HFF-Myc (cell line): ENCODE measurements at regions not wholly inside any gene's neighbourhood (a gene's known extent, or its start where the extent isn't known, plus 50 kb on each side); places are given as distances from the start of the nearest gene placed in this dataset.

Experiments used
- DNase-seq: peaks from one replicate; pipeline ENCODE4 v3.0.0-alpha.2; 2011; ENCODE audit warnings: low read depth; ENCODE audit errors: extremely low read depth
- H3K4me3 ChIP-seq: replicated peaks from 2 replicates; pipeline ENCODE4 v1.5.1; 2011; ENCODE audit warnings: low read depth, mild to moderate bottlenecking, control low read depth, low read length
- TF ChIP-seq, protein P1 (sequence below): IDR thresholded peaks from 2 replicates; pipeline ENCODE4 v1.5.1; 2012; ENCODE audit warnings: mild to moderate bottlenecking, low read depth, low read length, control low read depth; ENCODE audit errors: missing control alignments

DNA sequence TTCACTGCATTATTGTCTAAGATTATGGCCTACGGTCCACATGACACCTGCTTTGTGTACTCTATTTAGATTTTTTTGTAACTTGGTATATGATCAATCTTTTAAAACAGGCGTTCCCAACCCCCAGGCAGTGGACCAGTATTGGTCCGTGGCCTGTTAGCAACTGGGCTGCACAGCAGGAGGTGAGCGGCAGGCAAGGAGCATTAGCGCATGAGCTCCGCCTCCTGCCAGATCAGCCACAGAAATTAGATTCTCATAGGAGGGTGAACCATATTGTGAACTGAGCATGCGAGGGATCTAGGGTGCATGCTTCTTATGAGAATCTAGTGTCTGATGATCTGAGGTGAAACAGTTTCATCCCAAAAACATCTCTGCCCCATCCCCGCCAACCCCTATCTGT, 228.4 kb upstream of the NR5A2 start:
- no peak for DNase-seq
- TF ChIP-seq, protein P1, sequence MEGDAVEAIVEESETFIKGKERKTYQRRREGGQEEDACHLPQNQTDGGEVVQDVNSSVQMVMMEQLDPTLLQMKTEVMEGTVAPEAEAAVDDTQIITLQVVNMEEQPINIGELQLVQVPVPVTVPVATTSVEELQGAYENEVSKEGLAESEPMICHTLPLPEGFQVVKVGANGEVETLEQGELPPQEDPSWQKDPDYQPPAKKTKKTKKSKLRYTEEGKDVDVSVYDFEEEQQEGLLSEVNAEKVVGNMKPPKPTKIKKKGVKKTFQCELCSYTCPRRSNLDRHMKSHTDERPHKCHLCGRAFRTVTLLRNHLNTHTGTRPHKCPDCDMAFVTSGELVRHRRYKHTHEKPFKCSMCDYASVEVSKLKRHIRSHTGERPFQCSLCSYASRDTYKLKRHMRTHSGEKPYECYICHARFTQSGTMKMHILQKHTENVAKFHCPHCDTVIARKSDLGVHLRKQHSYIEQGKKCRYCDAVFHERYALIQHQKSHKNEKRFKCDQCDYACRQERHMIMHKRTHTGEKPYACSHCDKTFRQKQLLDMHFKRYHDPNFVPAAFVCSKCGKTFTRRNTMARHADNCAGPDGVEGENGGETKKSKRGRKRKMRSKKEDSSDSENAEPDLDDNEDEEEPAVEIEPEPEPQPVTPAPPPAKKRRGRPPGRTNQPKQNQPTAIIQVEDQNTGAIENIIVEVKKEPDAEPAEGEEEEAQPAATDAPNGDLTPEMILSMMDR = no peak
- H3K4me3 ChIP-seq = no peak overlapping the region

DNA sequence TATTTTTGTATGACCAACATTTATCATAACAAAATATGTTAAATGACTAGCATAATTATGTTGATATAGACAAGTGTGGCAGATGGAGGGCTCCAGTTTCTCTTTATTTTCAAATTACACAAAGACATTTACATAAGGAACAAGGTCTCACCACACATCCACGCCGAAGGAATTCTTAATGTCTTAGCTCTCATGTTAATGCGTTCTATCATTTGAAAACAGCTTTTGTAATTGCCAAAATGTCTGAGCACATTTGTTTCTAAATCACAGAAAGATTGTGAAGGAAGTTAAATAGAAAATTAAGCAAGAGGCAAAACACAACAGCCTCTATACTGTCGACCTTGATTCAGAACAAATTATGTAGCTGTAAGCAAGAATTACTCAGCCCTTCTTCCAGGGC, 223.0 kb upstream of the NR5A2 start:
- no peak for DNase-seq
- H3K4me3 ChIP-seq = no peak overlapping the region
- TF ChIP-seq, protein P1 = no peak

DNA sequence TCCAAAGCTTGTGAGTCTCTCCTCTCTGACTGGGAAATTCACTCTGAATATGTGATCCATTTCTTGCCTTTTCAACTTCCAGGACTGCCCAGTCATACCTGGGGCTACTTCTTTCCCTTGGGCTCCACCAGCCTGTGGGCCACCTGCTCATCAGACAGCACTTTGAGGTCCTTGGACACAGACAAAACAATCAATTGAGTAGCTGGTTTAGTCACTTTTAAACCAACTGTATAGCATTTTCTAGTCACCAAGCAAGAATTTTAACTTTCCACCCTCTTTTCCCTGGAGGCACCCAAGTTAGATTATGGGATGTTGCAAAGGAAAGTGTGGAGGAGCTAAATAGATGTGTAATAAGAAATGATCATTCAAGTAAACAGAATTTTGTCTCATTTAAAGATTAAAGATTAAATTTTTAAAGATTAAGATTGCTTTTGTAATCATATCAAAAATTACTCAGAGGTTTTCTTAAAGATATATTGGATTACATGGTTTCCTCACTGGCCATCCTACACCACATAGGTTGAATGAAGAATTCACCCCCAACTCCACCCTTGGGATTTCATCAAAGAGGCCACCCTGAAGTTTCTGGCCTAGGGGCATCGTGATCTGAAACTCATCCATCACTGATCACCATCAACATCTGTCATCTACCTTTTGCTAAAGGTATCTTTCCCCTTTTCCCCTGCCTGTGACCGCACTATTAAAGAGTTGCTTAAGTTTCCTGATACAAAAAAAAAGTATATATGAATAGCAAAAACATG, 219.2 kb upstream of the NR5A2 start:
- no peak for DNase-seq
- no peak overlapping the region for H3K4me3 ChIP-seq
- TF ChIP-seq, protein P1 = no peak

DNA sequence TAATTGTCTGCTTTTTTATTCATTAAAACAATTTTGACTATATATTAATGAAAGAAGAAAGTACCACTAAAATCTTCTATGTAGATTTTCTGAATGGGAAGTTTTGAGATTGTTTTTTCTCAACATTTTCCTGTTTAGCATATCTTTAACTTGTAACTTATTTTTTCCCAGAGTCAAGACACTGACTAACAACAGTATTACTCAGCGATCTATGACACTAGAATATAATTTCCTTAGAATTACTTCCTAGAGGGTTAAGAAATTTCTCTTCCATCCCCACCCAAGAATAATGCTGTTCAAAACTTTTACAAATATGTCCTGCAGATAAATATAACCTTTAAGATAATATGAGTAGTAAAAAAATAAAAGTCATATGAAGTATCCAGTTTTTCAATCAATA, 218.2 kb upstream of the NR5A2 start:
- H3K4me3 ChIP-seq = no peak overlapping the region
- DNase-seq = no peak
- TF ChIP-seq, protein P1 = no peak

DNA sequence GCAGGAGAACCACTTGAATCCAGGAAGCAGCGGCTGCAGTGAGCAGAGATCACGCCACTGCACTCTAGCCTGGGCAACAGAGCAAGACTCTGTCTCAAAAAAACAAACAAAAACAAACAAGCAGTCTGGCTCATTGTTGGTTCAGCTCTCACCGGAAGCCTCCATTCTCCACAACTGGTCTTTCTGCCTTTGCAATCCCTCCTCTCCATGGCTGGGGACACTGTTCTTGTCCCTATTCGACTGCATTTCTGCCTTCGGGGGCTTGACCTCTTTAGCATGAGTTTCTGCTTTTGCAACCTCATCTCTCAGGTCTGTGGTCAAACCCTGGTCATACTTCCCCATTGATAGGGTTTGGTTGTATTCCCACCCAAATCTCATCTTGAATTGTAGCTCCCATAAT, 216.3 kb upstream of the NR5A2 start:
- no peak overlapping the region for H3K4me3 ChIP-seq
- DNase-seq = no peak
- TF ChIP-seq, protein P1 = no peak

DNA sequence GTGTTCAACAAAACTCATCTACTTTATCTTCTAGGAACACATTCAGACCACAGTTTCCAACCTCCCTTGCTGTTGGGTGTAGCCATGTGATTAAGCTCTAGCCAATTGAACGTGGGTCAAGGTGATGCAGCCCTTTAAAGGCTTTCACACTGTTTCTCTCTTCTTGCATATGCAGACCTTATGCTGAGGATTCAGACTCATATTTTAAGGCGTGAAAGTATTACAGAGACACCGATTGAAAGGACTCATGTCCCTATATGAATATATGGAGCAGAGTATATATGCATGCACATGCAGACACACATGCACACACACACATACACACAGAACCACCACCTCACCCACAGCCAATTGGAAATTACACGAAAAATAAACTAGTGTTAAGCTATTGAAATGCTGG, 214.3 kb upstream of the NR5A2 start:
- no peak overlapping the region for H3K4me3 ChIP-seq
- TF ChIP-seq, protein P1 = no peak
- no peak for DNase-seq

DNA sequence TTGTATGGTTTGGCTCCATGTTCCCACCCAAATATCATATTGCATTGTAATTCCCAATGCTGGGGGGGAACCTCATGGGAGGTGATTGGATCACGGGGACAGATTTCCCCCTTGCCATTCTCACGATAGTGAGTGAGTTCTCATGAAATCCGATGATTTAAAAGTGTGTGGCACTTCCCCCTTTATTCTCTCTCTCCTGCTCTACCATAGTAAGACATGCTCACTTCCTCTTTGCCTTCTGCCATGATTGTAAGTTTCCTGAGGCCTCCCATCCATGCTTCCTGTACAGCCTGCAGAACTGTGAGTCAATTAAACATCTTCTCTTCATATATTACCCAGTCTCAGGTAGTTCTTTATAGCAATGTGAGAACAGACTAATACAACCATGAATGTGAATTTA, 211.6 kb upstream of the NR5A2 start:
- TF ChIP-seq, protein P1 = no peak
- DNase-seq = no peak
- no peak overlapping the region for H3K4me3 ChIP-seq
